ENCODE measurements at regions not wholly inside any gene's neighbourhood (a gene's known extent, or its start where the extent isn't known, plus 50 kb on each side); places are given as distances from the start of the nearest gene placed in this dataset.
"Not testable (repeated sequence)": the region's sequence is repeated elsewhere in the genome, so short reads cannot be mapped to it uniquely, and the experiment has no call there.

GRCh38 chr4:34328939-34329338 lies 1915.4 kb downstream of the ARAP2 start:
- TF ChIP-seq CSDC2 (CRISPR knock-in tag; IDR thresholded peaks at IDR 0.05) (no peak), ZNF70 (CRISPR knock-in tag; IDR thresholded peaks at IDR 0.05) (no peak), ZNF8 (CRISPR knock-in tag; IDR thresholded peaks at IDR 0.05) (no peak), TOX (CRISPR knock-in tag; IDR thresholded peaks at IDR 0.05; ENCODE audit: borderline replicate concordance) (no peak), ARNTL (CRISPR knock-in tag; IDR thresholded peaks at IDR 0.05; ENCODE audit: borderline replicate concordance, low read depth) (no peak), GLIS3 (CRISPR knock-in tag; IDR thresholded peaks at IDR 0.05) (no peak), CSRNP3 (CRISPR knock-in tag; IDR thresholded peaks at IDR 0.05) (no peak), ISL1 (CRISPR knock-in tag; IDR thresholded peaks at IDR 0.05) (no peak), PPARA (CRISPR knock-in tag; IDR thresholded peaks at IDR 0.05; ENCODE audit: borderline replicate concordance) (no peak), RARB (CRISPR knock-in tag; IDR thresholded peaks at IDR 0.05) (no peak), ZFP30 (CRISPR knock-in tag; IDR thresholded peaks at IDR 0.05) (no peak), OSR1 (CRISPR knock-in tag; IDR thresholded peaks at IDR 0.05) (no peak), POU6F1 (CRISPR knock-in tag; IDR thresholded peaks at IDR 0.05; ENCODE audit: borderline replicate concordance, low read depth) (no peak)
- TF ChIP-seq, protein P1, sequence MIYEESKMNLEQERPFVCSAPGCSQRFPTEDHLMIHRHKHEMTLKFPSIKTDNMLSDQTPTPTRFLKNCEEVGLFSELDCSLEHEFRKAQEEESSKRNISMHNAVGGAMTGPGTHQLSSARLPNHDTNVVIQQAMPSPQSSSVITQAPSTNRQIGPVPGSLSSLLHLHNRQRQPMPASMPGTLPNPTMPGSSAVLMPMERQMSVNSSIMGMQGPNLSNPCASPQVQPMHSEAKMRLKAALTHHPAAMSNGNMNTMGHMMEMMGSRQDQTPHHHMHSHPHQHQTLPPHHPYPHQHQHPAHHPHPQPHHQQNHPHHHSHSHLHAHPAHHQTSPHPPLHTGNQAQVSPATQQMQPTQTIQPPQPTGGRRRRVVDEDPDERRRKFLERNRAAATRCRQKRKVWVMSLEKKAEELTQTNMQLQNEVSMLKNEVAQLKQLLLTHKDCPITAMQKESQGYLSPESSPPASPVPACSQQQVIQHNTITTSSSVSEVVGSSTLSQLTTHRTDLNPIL (CRISPR knock-in tag; IDR thresholded peaks at IDR 0.05; ENCODE audit: low read depth): no peak
- TF ChIP-seq, protein P2, sequence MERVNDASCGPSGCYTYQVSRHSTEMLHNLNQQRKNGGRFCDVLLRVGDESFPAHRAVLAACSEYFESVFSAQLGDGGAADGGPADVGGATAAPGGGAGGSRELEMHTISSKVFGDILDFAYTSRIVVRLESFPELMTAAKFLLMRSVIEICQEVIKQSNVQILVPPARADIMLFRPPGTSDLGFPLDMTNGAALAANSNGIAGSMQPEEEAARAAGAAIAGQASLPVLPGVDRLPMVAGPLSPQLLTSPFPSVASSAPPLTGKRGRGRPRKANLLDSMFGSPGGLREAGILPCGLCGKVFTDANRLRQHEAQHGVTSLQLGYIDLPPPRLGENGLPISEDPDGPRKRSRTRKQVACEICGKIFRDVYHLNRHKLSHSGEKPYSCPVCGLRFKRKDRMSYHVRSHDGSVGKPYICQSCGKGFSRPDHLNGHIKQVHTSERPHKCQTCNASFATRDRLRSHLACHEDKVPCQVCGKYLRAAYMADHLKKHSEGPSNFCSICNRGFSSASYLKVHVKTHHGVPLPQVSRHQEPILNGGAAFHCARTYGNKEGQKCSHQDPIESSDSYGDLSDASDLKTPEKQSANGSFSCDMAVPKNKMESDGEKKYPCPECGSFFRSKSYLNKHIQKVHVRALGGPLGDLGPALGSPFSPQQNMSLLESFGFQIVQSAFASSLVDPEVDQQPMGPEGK (CRISPR knock-in tag; IDR thresholded peaks at IDR 0.05; ENCODE audit: borderline replicate concordance): no peak
- ATAC-seq: no peak

GRCh38 chr4:34335156-34335555 lies 1909.2 kb downstream of the ARAP2 start:
- not testable (repeated sequence) for ATAC-seq

DNA sequence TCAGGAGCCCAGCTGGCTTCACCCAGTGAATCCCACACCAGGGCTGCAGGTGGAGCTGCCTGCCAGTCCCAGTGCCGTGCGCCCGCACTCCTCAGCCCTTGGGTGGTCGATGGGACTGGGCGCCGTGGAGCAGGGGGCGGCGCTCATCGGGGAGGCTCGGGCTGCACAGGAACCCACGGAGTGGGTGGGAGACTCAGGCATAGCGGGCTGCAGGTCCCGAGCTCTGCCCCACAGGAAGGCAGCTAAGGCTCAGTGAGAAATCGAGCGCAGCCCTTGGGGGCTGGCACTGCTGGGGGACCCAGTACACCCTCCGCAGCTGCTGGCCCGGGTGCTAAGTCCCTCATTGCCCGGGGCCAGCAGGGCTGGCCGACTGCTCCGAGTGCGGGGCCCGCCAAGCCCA lies 1908.8 kb downstream of the ARAP2 start:
- not testable (repeated sequence) for ATAC-seq

- no peak for TF ChIP-seq ZNF70 (CRISPR knock-in tag; IDR thresholded peaks at IDR 0.05)
- no peak for TF ChIP-seq TOX (CRISPR knock-in tag; IDR thresholded peaks at IDR 0.05; ENCODE audit: borderline replicate concordance)
- ATAC-seq: no peak
These were observed 1881.7 kb downstream of the ARAP2 start for GRCh38 chr4:34362654-34363053.

DNA sequence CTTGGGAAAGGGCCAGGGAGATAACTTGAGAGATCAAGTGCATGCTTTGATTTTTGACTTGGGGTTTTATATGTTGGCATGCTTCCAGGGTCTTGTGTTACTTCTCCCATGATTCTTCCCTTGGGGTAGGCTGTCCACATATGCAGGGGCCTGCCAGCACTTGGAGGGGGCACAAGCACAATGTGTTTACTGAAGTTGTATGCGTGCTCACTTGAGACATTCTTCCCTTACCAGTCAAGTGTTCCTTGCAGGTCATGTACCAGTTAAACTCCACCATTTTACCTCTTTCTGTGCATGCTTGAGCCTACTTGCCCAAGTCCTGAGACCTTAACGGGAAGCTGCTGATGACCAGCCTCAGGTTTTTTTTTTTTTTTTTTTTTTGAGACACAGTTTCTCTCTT lies 1880.5 kb downstream of the ARAP2 start:
- ATAC-seq: no peak
- TF ChIP-seq SNAI2 (CRISPR knock-in tag; IDR thresholded peaks at IDR 0.05) (no peak), ZC3H10 (CRISPR knock-in tag; IDR thresholded peaks at IDR 0.05) (no peak), GLIS3 (CRISPR knock-in tag; IDR thresholded peaks at IDR 0.05) (no peak), POU6F1 (CRISPR knock-in tag; IDR thresholded peaks at IDR 0.05; ENCODE audit: borderline replicate concordance, low read depth) (no peak), ARNTL (CRISPR knock-in tag; IDR thresholded peaks at IDR 0.05; ENCODE audit: borderline replicate concordance, low read depth) (no peak), ZNF565 (CRISPR knock-in tag; conservative IDR thresholded peaks at IDR 0.05; ENCODE audit: low read depth) (no peak), PPARA (CRISPR knock-in tag; IDR thresholded peaks at IDR 0.05; ENCODE audit: borderline replicate concordance) (no peak), ZNF70 (CRISPR knock-in tag; IDR thresholded peaks at IDR 0.05) (no peak), TOX (CRISPR knock-in tag; IDR thresholded peaks at IDR 0.05; ENCODE audit: borderline replicate concordance) (no peak), RARB (CRISPR knock-in tag; IDR thresholded peaks at IDR 0.05) (no peak), ISL1 (CRISPR knock-in tag; IDR thresholded peaks at IDR 0.05) (no peak), TCF4 (CRISPR knock-in tag; IDR thresholded peaks at IDR 0.05; ENCODE audit: borderline replicate concordance) (no peak), OSR1 (CRISPR knock-in tag; IDR thresholded peaks at IDR 0.05) (no peak), CSDC2 (CRISPR knock-in tag; IDR thresholded peaks at IDR 0.05) (no peak)
- TF ChIP-seq, protein P1 (CRISPR knock-in tag; IDR thresholded peaks at IDR 0.05; ENCODE audit: low read depth): no peak
- TF ChIP-seq, protein P2 (CRISPR knock-in tag; IDR thresholded peaks at IDR 0.05; ENCODE audit: borderline replicate concordance): no peak

All from SK-N-SH treated with all-trans-retinoic acid at 6 μM for 48 hours (cell line).